GM21390 (cell line): ENCODE measurements at regions not wholly inside any gene's neighbourhood (a gene's known extent, or its start where the extent isn't known, plus 50 kb on each side); places are given as distances from the start of the nearest gene placed in this dataset.
"Not testable (repeated sequence)": the region's sequence is repeated elsewhere in the genome, so short reads cannot be mapped to it uniquely, and the experiment has no call there.

Experiments
- ATAC-seq: cut with Tn5 transposase; IDR thresholded peaks from one replicate; pipeline ENCODE4 v1.9.1; 2021; ENCODE audit not compliant: unreplicated experiment

DNA sequence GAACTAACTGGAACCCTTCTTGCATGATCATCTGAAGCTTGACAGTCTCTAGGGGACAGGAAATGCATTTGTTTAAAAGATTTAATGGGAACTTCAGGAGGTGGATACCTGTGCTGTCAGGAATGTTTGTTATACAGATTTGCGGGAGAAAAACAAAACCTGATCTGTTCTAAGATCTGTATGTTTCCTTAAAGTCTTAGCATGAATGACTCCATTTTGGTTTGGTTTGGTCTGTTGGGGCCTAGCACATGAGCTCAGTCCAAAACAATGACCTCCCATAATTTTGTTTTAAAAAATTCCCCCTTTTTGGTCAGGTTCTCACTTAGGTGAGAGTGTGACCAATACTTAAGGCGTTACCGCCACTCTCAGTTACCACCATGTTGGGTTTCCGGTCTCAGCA, 138.7 kb downstream of the AKR1D1 start:
- ATAC-seq: no peak

GRCh38 chr7:138220321-138220720, 144.1 kb downstream of the AKR1D1 start:
- ATAC-seq: not testable (repeated sequence)

DNA sequence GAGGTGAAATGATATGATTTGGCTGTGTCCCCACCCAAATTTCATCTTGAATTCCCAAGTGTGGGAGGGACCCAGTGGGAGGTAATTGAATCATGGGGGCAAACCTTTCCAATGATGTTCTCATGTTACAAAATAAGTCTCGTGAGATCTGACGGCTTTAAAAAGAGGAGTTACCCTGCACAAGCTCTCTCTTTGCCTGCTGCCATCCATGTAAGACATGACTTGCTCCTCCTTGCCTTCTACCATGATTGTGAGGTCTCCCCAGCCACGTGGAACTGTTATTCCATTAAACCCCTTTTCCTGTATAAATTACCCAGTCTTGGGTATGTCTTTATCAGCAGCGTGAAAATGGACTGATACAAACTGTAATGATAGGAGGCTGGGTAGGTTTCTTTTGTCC, 145.1 kb downstream of the AKR1D1 start:
- ATAC-seq: not testable (repeated sequence)

DNA sequence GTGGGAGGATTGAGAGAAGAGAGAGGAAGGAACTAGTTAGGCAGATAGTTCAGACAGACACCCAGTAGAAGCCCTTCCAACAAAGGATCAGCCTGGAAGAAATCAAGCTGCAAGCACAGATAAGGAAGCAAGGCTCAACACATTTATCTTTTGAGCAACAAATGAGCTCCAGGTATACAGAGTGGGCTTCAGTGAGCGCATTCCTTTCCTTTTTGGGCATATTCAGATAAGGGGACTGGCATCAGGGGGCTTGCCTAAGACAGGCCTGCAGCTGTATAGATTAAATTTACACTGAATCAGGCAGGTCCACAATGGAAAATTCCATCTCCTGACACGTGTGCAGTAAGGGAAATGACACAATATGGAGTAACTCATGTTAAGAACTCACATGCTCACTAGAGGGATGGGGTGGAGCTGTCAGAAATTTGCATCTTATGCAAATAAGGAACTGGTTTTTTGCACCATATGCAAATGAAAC, 147.2 kb downstream of the AKR1D1 start:
- ATAC-seq: no peak

DNA sequence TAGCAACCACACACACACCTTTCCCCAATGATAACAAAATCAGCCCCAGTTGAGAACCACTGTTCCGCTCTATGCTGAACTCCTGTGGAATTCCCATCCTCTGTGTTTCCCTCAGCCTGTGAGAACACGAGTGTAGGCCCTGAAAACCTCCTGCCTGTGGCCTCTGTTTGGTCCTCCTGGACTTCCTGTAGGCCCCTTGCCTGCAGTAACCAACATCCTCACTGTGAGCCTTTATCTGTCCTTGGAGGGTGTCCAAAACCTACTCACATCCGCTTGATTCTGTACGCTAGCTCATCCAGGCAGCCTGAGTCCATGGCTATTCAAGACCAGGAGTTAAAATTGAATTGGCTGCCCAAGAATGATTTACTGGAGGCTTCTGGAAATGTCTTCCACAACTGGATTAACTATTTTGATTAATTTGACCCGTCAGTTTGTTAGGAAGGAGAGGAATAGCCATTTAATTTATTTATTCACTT, 149.8 kb downstream of the AKR1D1 start:
- ATAC-seq: no peak

- ATAC-seq: no peak
These were observed 150.6 kb downstream of the AKR1D1 start for GRCh38 chr7:138226745-138227279.

GRCh38 chr7:138228119-138228518, 151.9 kb downstream of the AKR1D1 start:
- ATAC-seq: no peak

DNA sequence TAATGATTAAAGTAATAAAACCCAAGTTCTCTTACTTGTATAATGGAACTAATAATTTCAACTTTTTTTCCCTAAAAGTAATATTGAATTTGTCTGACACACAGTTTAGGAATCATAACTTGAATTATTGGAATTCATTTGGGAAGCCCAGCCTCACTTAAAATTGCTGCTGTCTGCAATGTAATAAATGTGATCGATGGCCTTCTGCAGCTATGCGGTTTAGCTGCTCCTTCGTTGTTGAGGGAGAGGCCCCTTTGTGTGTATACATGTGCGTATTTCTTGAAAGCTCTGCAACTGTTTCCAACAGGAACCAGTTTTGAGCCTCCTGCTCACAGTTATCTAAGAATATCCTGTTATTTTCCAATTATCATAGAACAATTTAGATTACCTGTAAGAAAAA, 152.5 kb downstream of the AKR1D1 start:
- no peak for ATAC-seq

- no peak for ATAC-seq
These were observed 156.9 kb downstream of the AKR1D1 start for GRCh38 chr7:138233189-138233588.

GRCh38 chr7:138235207-138235606, 158.9 kb downstream of the AKR1D1 start:
- ATAC-seq: no peak

GRCh38 chr7:138237995-138238394, 161.7 kb downstream of the AKR1D1 start:
- ATAC-seq: no peak

DNA sequence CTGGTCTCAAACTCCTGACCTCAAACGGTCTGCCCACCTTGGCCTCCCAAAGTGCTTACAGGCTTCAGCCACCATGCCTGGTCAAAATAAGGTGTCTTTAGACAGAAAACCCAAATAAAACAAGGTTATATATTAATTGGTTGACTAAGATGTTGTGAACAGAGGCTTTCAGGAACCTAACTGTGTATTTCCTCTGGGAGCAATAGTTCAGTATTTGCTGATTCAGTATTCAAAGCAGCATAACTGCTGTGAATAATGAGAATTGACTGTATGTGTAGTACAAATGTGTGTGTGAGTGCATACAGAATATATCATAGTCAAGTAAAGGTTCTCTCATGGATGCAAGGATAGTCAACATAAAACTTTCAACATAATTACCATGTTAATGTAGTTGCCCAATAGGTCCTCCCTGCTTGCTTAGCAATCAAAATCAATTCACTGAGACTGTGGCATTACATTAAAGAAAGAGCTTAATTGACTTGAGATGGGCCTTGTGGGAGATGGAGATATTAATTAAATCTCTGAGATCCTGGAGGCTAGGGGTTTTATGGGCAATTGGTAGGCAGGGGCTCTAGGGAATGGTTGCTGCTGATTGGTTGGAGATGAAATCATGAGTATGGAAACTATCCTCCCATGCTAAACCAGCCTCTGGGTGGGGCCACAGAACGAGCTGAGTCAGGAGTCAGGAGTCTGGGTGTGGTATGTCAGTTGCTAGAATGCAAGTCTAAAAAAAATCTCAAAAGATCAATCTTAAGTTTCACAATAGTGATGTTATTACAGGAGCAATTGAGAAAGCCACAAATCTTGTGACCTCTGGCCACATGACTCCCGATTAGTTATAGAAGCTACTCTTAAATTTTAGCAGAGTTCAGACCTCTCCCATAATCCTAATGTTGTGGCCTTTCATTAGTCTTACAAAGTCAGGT, 162.7 kb downstream of the AKR1D1 start:
- no peak for ATAC-seq

- ATAC-seq: no peak
These were observed 167.2 kb downstream of the AKR1D1 start for GRCh38 chr7:138243430-138243829.

DNA sequence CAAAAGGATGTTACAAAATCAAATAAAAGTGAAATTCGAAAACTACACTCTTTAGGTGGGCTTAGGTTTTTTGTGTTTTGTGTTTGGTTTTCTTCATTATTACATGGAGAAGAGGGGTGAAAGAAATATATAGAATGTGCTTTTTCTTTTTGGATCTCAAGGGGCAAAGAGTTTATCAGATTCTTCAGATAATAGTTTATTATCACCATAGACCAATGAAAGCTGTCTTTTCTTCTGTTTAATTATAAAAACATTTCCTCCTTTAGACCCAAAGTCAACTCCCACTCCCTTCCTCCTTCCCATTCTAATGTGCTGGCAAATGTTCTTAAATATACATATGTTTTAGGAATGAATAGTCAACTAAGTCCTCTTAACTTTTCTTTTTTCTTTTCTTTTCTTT, 167.6 kb downstream of the AKR1D1 start:
- ATAC-seq: no peak

- no peak for ATAC-seq
These were observed 168.3 kb downstream of the AKR1D1 start for GRCh38 chr7:138244606-138245005.

DNA sequence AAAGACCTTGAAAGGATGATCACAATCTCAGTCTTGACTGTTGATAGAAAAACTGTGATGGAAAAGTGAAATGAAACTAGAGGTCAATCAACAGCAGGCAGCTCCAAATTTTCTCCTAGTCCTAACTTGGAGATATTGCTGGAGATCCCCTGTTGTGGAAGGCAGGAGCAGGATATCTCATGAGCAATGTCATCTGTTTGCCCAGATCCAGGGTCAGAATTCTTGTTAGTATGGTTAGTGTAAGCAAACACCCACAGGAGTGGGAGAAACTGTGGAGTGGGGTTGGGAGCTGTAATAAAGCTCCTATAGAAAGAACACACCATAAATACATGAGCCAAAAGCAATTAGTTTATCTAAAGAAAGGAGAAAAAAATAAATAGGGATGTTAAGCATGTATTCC, 169.0 kb downstream of the AKR1D1 start:
- ATAC-seq: no peak

DNA sequence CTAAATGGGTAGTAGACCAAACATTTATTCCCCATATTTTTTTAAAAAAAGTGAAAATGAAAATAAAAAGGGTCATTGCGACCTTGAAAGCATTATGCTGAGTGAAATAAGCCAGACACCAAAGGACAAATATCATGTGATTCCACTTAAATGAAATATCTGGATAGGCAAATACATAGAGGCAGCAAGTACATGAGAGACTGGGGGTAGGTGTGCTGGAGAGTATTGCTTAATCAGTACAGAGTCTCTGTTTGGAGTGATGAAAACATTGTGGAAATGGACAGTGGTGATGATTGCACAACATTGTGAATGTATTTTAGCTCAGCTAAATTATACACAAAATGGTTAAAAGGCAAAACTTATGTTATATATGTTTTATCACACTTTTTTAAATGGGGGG, 169.4 kb downstream of the AKR1D1 start:
- no peak for ATAC-seq

- ATAC-seq: no peak
These were observed 170.2 kb downstream of the AKR1D1 start for GRCh38 chr7:138246428-138246827.

DNA sequence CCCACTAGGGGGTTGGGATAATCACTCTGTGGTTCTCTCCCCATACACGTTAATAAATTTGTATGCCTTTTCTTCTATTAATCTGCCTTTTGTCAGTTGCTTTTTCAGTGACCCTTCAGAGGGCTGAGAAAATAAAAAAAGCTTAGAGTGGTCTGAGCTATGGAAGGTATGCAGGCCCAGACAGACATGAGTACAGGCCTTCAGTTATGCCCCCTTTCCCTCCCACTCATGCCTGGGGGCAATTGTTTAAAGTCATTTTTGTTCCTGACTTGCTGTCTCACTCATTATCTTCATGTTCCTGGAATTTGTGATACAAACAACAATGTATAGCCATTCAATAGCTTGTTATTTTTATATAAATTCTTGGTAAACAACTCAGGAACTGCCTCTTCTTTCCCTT, 170.8 kb downstream of the AKR1D1 start:
- ATAC-seq: no peak

DNA sequence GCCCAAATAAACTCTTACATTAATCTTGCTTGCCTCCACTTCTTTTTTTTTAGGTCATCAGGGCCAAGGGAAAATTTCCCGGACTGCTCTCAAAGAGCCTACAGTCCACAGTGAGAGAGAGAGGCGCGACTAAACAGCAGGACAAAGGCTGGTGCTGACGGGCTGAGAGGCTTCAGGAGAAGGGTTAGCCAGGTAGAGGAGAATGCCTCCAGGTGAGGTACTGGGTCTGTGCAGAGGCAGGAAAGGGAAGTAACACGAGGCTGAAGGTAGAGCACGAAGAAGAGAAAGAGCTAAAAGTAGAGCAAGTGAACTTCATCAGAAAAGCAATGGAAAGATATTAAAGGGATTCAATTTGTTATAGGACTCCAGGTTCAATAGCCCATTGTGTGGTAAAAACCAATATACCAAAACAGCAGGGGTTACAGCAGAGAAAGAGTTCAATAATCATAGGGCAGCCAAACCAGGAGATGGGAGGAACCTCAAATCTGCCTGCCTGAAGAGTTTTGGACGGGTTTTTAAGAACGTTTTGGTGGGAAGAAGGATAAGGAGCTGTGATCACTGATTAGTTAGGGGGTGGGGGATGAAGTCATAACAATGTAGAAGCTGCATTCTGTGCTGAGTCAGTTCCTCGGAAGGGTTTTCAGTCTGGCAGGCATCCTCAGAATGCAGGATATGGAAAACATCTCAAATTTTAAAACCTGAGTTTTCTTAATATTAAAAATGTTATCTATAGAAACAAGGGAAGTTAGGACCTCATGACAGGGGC, 171.5 kb downstream of the AKR1D1 start:
- no peak for ATAC-seq

DNA sequence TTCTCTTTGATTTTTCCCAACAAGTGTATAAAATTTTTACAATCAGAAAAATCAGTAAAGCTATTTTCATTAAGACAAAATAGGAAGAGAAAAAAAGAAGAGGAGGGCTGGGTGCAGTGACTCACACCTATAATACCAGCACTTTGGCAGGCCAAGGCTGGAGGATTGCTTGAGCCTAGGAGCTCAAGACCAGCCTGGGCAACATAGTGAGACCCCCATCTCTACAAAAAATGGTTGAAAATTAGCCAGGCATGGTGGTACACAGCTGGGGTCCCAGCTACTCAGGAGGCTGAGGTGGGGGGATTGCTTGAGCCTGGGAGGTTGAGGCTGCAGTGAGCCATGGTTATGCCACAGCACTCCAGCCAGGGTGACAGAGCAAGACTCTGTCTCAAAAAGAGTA, 172.3 kb downstream of the AKR1D1 start:
- no peak for ATAC-seq

DNA sequence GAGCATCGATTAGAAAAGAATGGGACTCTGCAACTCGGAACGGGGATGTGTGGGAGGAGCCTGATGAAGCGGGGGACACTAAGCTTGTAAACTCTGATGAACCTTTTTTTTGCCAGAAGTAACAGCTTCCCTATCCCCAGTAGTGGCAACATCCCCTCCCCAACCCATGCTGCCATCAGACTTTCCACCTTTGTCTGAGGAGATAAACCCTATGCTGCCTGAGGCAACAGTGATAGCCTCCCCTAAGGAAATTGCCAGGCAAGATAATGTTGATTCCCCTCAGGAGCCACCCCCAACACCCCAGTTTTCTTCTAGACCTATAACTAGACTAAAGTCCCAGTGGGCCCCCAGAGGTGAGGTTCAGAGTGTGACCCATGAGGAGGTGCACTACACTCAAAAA, 173.7 kb downstream of the AKR1D1 start:
- no peak for ATAC-seq
